H9 (cell line): ENCODE measurements at regions not wholly inside any gene's neighbourhood (a gene's known extent, or its start where the extent isn't known, plus 50 kb on each side); places are given as distances from the start of the nearest gene placed in this dataset.

Experiments
- DNase-seq: peaks from one replicate; pipeline ENCODE4 v3.0.0-alpha.2; 2017
- H2AFZ ChIP-seq: one replicate; pipeline ENCODE4 v1.6.1; 2013; ENCODE audit warnings: mild to moderate bottlenecking, low read length, control low read depth, moderate library complexity
- H2AK5ac ChIP-seq: 2 replicates; pipeline ENCODE4 v1.6.1; 2013; ENCODE audit warnings: low read length, control low read depth, mixed read lengths; ENCODE audit not compliant: insufficient read length
- H2BK120ac ChIP-seq: one replicate; pipeline ENCODE4 v1.6.1; 2013; ENCODE audit warnings: low read depth, mild to moderate bottlenecking, low read length, control low read depth, inconsistent platforms; ENCODE audit not compliant: poor library complexity, severe bottlenecking
- H2BK12ac ChIP-seq: 2 replicates; pipeline ENCODE4 v1.6.1; 2013; ENCODE audit warnings: low read length, control low read depth, mixed read lengths, low read depth; ENCODE audit not compliant: insufficient read length
- H2BK15ac ChIP-seq: 2 replicates; pipeline ENCODE4 v1.6.1; 2013; ENCODE audit warnings: low read depth, low read length, control low read depth
- H2BK20ac ChIP-seq: one replicate; pipeline ENCODE4 v1.6.1; 2013; ENCODE audit warnings: low read depth, mild to moderate bottlenecking, low read length, control low read depth, inconsistent platforms; ENCODE audit not compliant: poor library complexity, severe bottlenecking
- H2BK5ac ChIP-seq: 2 replicates; pipeline ENCODE4 v1.6.1; 2013; ENCODE audit warnings: low read length, control low read depth, mixed read lengths; ENCODE audit not compliant: insufficient read length
- H3K14ac ChIP-seq: 2 replicates; pipeline ENCODE4 v1.6.1; 2013; ENCODE audit warnings: low read length, control low read depth; ENCODE audit not compliant: insufficient read depth
- H3K18ac ChIP-seq: 2 replicates; pipeline ENCODE4 v1.6.1; 2013; ENCODE audit warnings: low read depth, mild to moderate bottlenecking, mixed read lengths, low read length, control low read depth; ENCODE audit not compliant: insufficient read length
- H3K23ac ChIP-seq: 2 replicates; pipeline ENCODE4 v1.6.1; 2013; ENCODE audit warnings: low read length, control low read depth, mixed read lengths, low read depth; ENCODE audit not compliant: insufficient read length
- H3K23me2 ChIP-seq: 2 replicates; pipeline ENCODE4 v1.6.1; 2013; ENCODE audit warnings: low read depth, mild to moderate bottlenecking, mixed read lengths, low read length, control low read depth; ENCODE audit not compliant: insufficient read length, poor library complexity, severe bottlenecking
- H3K27ac ChIP-seq: 2 replicates; pipeline ENCODE4 v1.5.1; 2013; ENCODE audit warnings: low read length, control low read depth, mixed read lengths, low read depth; ENCODE audit not compliant: insufficient read length
- H3K27me3 ChIP-seq: 2 replicates; pipeline ENCODE4 v1.6.1; 2013; ENCODE audit warnings: low read length, control low read depth, inconsistent platforms; ENCODE audit not compliant: insufficient read depth
- H3K4ac ChIP-seq: 2 replicates; pipeline ENCODE4 v1.6.1; 2013; ENCODE audit warnings: low read depth, mild to moderate bottlenecking, control low read depth, inconsistent platforms, low read length, moderate library complexity
- H3K4me1 ChIP-seq: 2 replicates; pipeline ENCODE4 v1.6.1; 2013; ENCODE audit warnings: low read length, control low read depth, inconsistent platforms; ENCODE audit not compliant: insufficient read depth
- H3K4me2 ChIP-seq: 2 replicates; pipeline ENCODE4 v1.6.1; 2013; ENCODE audit warnings: low read length, control low read depth, mixed read lengths; ENCODE audit not compliant: insufficient read length, insufficient read depth
- H3K56ac ChIP-seq: 2 replicates; pipeline ENCODE4 v1.6.1; 2013; ENCODE audit warnings: low read depth, mild to moderate bottlenecking, mixed read lengths, low read length, control low read depth; ENCODE audit not compliant: insufficient read length
- H3K79me1 ChIP-seq: 2 replicates; pipeline ENCODE4 v1.6.1; 2013; ENCODE audit warnings: low read depth, mild to moderate bottlenecking, moderate library complexity, low read length, control low read depth, inconsistent platforms; ENCODE audit not compliant: insufficient read depth, poor library complexity, severe bottlenecking
- H3K79me2 ChIP-seq: 2 replicates; pipeline ENCODE4 v1.6.1; 2013; ENCODE audit warnings: low read length, control low read depth, inconsistent platforms; ENCODE audit not compliant: insufficient read depth
- H3K9ac ChIP-seq: 2 replicates; pipeline ENCODE4 v1.6.1; 2013; ENCODE audit warnings: low read length, control low read depth, mixed read lengths; ENCODE audit not compliant: insufficient read length; ENCODE audit errors: extremely low read depth
- H3K9me3 ChIP-seq: one replicate; pipeline ENCODE4 v1.6.1; 2013; ENCODE audit warnings: low read depth, low read length, inconsistent platforms; ENCODE audit not compliant: control insufficient read depth
- H3T11ph ChIP-seq: one replicate; pipeline ENCODE4 v1.6.1; 2013; ENCODE audit warnings: mild to moderate bottlenecking, low read length, control low read depth, inconsistent platforms
- H4K20me1 ChIP-seq: one replicate; pipeline ENCODE4 v1.6.1; 2013; ENCODE audit not compliant: control insufficient read depth, insufficient read length, insufficient read depth
- H4K5ac ChIP-seq: 2 replicates; pipeline ENCODE4 v1.6.1; 2013; ENCODE audit warnings: low read depth, mild to moderate bottlenecking, mixed read lengths, low read length, control low read depth; ENCODE audit not compliant: insufficient read length
- H4K8ac ChIP-seq: replicated peaks from 2 replicates; pipeline ENCODE4 v1.6.1; 2013; ENCODE audit warnings: low read length, control low read depth, mixed read lengths, low read depth; ENCODE audit not compliant: insufficient read length
- H4K91ac ChIP-seq: 2 replicates; pipeline ENCODE4 v1.6.1; 2013; ENCODE audit warnings: low read depth, mild to moderate bottlenecking, moderate library complexity, mixed read lengths, low read length, control low read depth; ENCODE audit not compliant: insufficient read length
- H3K27ac Mint-ChIP-seq, 3 experiments: 2 replicates in 2 of 3; 3 replicates in 1 of 3; pipeline ENCODE4 v1.8.0; 2020 to 2021; ENCODE audit warnings: mixed read lengths in 3 of 3, mild to moderate bottlenecking in 1 of 3, moderate library complexity in 1 of 3
- H3K27me3 Mint-ChIP-seq: 2 replicates; pipeline ENCODE4 v1.8.0; 2021; ENCODE audit warnings: low read depth, mild to moderate bottlenecking, moderate library complexity, mixed read lengths
- H3K36me3 Mint-ChIP-seq, 3 experiments: 2 replicates in 2 of 3; 3 replicates in 1 of 3; pipeline ENCODE4 v1.8.0; 2020 to 2021; ENCODE audit warnings: low read depth in 3 of 3, mixed read lengths in 3 of 3; ENCODE audit not compliant: insufficient read depth in 1 of 3
- H3K4me1 Mint-ChIP-seq, 2 experiments: 2 replicates each; pipeline ENCODE4 v1.8.0; 2020; ENCODE audit warnings: mixed read lengths in 2 of 2
- H3K4me3 Mint-ChIP-seq, 2 experiments: 2 replicates in 1 of 2; 3 replicates in 1 of 2; pipeline ENCODE4 v1.8.0; 2020 to 2021; ENCODE audit warnings: mild to moderate bottlenecking in 2 of 2, mixed read lengths in 2 of 2, moderate library complexity in 1 of 2
- H3K9me3 Mint-ChIP-seq, 2 experiments: 2 replicates in 1 of 2; 3 replicates in 1 of 2; pipeline ENCODE4 v1.8.0; 2020; ENCODE audit warnings: mild to moderate bottlenecking in 2 of 2, mixed read lengths in 2 of 2, moderate library complexity in 1 of 2
- TF ChIP-seq, protein P1 (sequence below): fragments of 200-600 bp; sonication (generic); conservative IDR thresholded peaks from 3 replicates; pipeline ENCODE4 v1.8.0; 2021; ENCODE audit warnings: antibody characterized with exemption, mild to moderate bottlenecking

DNA sequence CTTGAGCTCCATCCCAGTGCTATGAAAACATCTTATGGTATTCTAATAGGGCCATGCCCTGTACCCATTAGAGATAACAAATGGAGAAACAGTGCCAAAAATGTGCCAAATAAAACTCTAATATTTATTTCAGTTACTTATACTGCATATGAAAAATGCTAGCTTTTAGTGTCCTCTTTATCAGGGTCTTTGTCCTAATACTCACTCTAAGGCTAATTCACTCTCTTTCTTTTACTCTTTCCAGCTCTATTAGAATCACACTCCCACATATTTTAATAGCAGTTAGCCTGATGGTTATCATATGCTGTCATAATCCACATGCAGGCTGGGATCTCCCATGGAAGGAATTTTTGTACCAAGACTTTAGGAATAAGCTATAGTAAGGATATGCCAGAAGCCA lies 408.4 kb downstream of the ETV1 start:
- H2BK12ac ChIP-seq, result no peak overlapping the region
- H3K4me3 Mint-ChIP-seq, result no peak overlapping the region

More for the DNA sequence above, 408.4 kb downstream of the ETV1 start:
- no peak overlapping the region for H4K8ac ChIP-seq
- no peaks in the 10 kb centered on the region for H3K79me1 ChIP-seq
- Mint-ChIP-seq H3K4me1 (peaks cover 15 to 23% of the 10 kb centered on the region in 2 experiments), H3K36me3 (peaks cover 0 to 7% (median 0%) of the 10 kb centered on the region in 3 experiments; a peak in 2 of 7 replicates), H3K9me3 (peaks cover 0 to 1% of the 10 kb centered on the region in 2 experiments; a peak in 1 of 5 replicates), H3K27ac (no peak overlapping the region), H3K27me3 (no peaks in the 10 kb centered on the region)
- TF ChIP-seq, protein P1, sequence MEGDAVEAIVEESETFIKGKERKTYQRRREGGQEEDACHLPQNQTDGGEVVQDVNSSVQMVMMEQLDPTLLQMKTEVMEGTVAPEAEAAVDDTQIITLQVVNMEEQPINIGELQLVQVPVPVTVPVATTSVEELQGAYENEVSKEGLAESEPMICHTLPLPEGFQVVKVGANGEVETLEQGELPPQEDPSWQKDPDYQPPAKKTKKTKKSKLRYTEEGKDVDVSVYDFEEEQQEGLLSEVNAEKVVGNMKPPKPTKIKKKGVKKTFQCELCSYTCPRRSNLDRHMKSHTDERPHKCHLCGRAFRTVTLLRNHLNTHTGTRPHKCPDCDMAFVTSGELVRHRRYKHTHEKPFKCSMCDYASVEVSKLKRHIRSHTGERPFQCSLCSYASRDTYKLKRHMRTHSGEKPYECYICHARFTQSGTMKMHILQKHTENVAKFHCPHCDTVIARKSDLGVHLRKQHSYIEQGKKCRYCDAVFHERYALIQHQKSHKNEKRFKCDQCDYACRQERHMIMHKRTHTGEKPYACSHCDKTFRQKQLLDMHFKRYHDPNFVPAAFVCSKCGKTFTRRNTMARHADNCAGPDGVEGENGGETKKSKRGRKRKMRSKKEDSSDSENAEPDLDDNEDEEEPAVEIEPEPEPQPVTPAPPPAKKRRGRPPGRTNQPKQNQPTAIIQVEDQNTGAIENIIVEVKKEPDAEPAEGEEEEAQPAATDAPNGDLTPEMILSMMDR, result no peak
- H3K27me3 ChIP-seq, result no peaks in the 10 kb centered on the region
- no peak overlapping the region for H2BK120ac ChIP-seq
- H3K27ac ChIP-seq, result no peak overlapping the region
- no peak overlapping the region for H3K18ac ChIP-seq
- no peak overlapping the region for H2BK20ac ChIP-seq
- no peak overlapping the region for H2AK5ac ChIP-seq
- H3K56ac ChIP-seq, result no peak overlapping the region
- H4K5ac ChIP-seq, result no peak overlapping the region
- no peak overlapping the region for H4K91ac ChIP-seq
- no peak overlapping the region for H2BK5ac ChIP-seq
- no peak overlapping the region for H3K23ac ChIP-seq
- H3K23me2 ChIP-seq, result no peaks in the 10 kb centered on the region
- H3K79me2 ChIP-seq, result no peaks in the 10 kb centered on the region
- no peaks in the 10 kb centered on the region for H3K9me3 ChIP-seq
- no peaks in the 10 kb centered on the region for H3K4me1 ChIP-seq
- H4K20me1 ChIP-seq, result no peaks in the 10 kb centered on the region
- no peak overlapping the region for H3K4me2 ChIP-seq
- H3K4ac ChIP-seq, result no peak overlapping the region
- no peak overlapping the region for H3T11ph ChIP-seq
- no peak for DNase-seq
- H3K14ac ChIP-seq, result no peak overlapping the region
- H2AFZ ChIP-seq, result no peak overlapping the region
- no peak overlapping the region for H2BK15ac ChIP-seq
- no peak overlapping the region for H3K9ac ChIP-seq
